NCI-H2227 (cell line): ENCODE measurements at regions not wholly inside any gene's neighbourhood (a gene's known extent, or its start where the extent isn't known, plus 50 kb on each side); places are given as distances from the start of the nearest gene placed in this dataset.

Source experiments
- DNase-seq: peaks from one replicate; lab custom pipeline; 2025; ENCODE audit not compliant: unreplicated experiment; lab: John Stamatoyannopoulos, UW

- no peak for DNase-seq
These were observed 657.0 kb downstream of the TUSC7 start for GRCh38 chr3:117366574-117366973.

GRCh38 chr3:117367861-117368260, 658.3 kb downstream of the TUSC7 start:
- no peak for DNase-seq

- DNase-seq: no peak
These were observed 671.1 kb downstream of the TUSC7 start for GRCh38 chr3:117380631-117381030.

DNA sequence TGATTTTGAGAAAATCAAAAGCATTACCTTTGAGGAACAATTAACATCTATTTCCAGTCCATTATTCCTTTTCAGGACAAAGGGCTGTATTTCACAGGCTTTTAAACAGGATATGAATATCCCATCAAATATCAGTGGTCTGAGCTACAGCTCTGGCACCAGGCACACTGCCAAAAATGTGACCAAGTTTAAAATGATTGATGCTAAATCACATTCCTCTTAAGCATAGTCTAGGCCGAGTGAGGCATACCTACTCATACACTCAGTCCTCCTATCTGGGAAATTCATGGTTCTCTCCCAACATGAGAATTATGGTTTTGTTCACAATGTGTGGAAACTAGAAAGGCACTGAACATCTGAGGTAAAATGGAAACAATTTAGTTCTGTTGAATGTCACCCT, 683.5 kb downstream of the TUSC7 start:
- DNase-seq: no peak

GRCh38 chr3:117398141-117398899, 688.7 kb downstream of the TUSC7 start:
- DNase-seq: peak; percentile 24

GRCh38 chr3:117399311-117400078, 689.9 kb downstream of the TUSC7 start:
- DNase-seq: no peak

DNA sequence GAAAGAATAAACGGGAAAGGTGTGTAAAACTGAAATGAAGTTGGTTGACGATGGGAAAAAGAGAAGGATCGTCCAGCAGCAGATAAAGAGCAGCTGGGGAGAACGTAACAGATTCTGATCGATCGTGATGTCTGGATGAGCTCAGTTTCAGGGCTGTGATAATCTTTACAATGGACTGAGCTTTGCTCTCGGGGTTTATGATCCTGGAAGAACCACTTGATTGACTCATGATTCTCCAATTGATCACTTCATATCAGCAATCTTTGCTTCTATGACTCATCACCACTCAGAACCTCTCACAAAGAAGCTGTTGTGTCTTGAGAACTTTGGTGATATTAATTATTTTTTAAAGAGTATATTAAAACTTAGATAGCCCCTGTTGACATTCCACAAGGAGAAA, 690.7 kb downstream of the TUSC7 start:
- no peak for DNase-seq

DNA sequence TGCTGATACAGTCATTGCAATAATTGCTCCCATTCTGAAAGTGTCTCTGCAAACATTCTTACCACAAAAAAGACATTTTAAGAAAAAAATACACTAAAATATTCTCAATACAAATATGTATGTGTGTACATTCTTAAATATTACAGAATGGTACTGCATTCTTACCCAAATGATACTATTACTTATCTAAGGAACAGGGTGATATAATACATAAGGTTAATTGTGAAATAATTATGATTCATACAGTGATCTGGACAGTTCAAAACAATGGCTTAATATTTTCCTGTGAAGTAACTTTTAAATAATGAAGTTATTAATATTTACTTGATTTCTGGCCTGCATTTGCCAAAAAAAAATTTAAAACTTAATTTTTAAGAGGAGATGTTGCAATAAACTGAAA, 694.6 kb downstream of the TUSC7 start:
- no peak for DNase-seq

GRCh38 chr3:117404730-117405129, 695.2 kb downstream of the TUSC7 start:
- DNase-seq: no peak

DNA sequence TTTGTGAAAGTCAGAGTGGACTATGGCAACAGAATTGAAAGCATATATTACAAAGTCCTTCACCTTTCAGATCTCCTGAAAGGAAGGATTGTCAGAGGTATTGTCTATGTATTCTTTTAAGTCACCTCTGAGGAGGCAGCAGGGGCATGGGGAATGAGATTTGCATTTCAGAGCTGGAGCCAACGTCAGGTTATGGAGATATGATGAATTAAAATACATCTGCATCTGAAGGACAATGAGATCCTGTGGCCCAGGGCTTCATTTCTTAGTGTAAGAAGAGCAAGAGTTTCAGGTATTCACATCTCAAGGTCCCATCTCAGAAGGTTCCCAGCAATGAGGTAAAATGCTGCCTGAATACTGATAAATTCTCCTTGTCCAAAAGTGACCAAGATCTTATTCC, 695.8 kb downstream of the TUSC7 start:
- no peak for DNase-seq

- no peak for DNase-seq
These were observed 697.7 kb downstream of the TUSC7 start for GRCh38 chr3:117407317-117407716.

DNA sequence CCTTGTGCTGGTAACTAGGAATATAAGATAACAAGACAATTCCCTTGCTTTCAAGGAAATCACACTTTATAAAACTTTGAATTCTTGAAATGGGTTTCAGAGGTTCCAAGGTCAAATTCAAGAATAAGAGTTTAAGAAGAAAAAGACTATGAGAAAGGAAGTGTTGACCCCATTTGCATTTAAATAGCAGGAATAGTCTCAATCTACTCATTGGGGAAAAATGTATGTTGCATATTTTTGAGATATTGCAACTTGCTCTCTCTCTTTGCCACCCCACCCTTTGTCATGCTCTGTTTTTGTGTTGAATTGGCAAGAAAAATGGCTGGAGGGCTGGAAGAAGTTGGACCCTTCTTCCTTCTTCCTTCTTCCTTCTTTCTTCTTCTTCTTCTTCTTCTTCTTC, 699.2 kb downstream of the TUSC7 start:
- DNase-seq: no peak

GRCh38 chr3:117409256-117409655, 699.7 kb downstream of the TUSC7 start:
- DNase-seq: no peak

DNA sequence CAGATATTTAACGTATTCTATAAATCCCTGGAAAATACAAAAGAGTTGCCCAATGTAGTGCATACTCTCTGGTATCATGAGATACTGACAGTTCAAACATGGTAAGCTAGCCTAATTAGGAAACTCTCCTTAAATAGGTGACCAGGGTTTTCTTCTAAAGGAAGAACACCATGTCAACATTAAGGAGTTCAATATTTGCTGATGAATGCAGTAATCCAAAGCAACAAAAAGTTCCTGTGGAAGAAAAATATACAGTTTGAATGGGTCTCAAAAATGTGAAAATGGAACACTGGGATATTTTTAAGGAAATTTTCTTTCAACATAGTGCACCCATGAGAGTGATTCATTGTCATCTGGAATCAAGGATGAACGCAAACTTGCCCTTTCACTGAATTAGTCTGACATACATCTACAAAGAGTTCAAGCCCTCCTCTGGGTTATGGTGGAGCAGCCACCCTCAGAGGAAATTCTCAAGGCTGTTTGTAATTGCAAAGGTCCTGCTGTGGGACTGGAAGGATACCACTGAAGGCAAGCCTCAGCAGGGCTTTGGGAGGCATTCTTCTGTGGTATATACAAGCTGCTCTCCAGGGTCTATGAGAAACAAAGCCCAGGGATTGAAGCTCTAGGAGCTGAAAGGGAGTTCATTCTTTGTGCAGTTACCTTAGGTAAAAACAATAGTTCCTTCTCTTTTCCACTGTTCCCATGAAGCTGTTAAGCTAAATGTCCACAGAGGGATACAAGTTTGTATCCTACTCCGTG, 700.3 kb downstream of the TUSC7 start:
- DNase-seq: no peak

DNA sequence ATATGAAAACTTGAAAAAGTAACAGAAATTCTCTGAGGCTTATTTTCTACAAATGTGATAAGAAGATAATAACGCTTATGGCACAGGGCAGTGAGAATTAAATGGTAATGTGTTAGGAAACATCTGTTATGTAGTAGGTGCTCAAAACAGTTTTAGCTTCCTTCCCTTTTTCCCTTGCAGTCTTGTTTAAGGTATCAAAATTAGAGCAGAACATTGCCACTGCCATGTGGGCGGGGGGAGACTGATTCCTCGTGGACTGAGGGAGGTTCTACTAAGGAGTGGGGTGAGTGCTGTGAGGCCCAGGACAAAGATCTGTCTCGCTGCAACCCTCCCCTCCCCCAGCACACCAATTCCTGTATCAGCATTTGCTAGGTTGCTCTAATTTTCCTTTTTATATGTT, 702.4 kb downstream of the TUSC7 start:
- DNase-seq: no peak

DNA sequence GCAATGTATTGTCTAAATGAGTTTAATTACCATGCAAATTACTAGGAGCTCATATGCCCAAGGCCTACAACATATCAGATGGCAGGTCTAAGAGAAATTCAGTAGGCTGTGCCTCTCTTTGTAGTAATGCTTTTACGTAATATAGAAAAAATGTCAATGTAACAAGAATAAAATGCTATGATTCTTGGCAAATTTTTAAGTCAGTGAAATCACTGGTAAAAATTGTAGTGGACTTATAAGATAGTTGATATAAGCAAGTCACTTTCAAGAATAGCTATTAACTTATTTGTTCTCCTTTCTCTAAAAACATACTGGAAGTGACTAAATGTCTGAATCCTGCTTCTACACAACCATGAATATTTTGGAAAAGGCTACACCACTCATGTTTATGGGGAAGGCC, 707.8 kb downstream of the TUSC7 start:
- no peak for DNase-seq

- DNase-seq: no peak
These were observed 717.5 kb downstream of the TUSC7 start for GRCh38 chr3:117427081-117427480.

DNA sequence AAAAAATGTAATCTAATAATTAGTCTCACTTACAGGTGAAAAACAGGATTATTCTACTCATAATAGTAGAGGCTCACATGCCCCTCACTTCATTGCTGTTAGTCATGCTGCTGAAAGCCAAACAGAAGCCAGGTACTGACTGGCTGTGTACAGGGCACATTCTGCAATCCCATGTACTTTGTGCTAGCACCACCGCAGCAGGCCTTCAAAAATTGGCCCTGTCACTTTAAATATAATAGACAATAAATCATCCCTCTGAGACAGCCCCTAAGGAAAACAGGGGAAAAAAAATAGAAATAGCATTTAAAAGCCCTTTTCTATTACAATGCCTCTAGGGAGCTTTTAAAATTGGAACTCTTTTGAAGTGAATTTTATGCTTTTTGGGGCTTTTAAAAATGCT, 723.8 kb downstream of the TUSC7 start:
- peak; percentile 12 for DNase-seq

DNA sequence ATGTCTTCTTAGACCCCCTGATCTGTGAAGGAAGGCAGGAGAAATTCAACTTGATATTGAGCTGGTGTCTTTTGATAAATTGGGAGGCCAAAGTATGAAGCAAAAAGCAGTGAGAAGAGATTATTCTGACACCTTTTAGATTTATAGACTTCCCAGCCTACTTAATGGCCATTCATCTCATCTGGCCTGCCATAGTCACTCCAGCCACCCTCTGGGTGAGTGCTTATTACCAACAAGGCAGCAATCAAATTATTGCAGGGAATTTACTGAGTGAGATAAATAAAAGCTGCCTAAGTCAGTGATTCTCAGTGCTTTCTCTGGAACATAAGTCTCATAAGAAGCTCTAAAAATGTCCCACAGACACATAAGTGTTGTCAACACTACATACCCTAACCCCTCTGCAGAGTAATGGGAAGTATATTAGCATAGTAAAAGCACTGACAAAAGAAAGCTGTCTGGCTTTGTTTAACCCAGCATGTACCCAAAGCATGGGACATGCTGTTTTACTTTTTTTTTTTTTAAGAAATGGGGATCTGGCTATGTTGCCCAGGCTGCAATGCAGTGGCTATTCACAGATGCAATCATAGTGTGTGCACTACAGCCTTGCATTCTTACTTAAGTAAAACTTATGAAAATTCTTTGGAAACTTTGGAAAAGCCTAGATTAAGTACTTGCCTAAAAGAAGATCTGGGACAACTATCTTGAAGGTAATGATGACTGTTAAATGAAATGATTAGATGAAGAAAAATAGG, 725.3 kb downstream of the TUSC7 start:
- DNase-seq: peak; percentile 73

DNA sequence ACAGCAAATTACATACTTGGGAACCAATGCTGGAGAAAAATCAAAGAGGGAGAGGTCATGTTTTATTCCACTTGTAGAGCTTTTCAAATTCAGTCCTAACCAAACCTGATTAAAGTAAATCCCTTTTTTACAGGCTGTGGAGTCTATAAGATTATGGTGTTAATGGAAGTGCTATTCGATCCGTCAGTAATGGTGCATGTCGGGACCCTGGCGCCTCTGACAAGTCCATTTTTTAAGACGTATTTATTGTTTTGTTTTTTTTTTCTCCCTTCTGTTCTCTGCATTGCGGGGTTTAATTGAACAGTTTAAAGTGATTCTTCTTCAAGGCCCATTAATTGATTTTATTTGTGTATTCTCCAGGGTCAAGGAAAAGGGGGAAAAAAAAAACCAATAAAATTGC, 725.9 kb downstream of the TUSC7 start:
- peak; percentile 27 for DNase-seq

- no peak for DNase-seq
These were observed 730.2 kb downstream of the TUSC7 start for GRCh38 chr3:117439812-117440211.
